HL-60 (cell line): ENCODE measurements at regions not wholly inside any gene's neighbourhood (a gene's known extent, or its start where the extent isn't known, plus 50 kb on each side); places are given as distances from the start of the nearest gene placed in this dataset.

Source experiments
- DNase-seq, 2 experiments: peaks; one replicate each; pipeline ENCODE4 v3.0.0-alpha.2; 2010 to 2020; ENCODE audit warnings: low read depth in 1 of 2, low spot score in 1 of 2
- H3K27ac ChIP-seq: fragments of 250-450 bp; sonication (Bioruptor Pico); replicated peaks from 2 replicates; pipeline ENCODE4 v1.5.1; 2020; ENCODE audit warnings: mild to moderate bottlenecking, moderate library complexity
- H3K27me3 ChIP-seq: fragments of 250-450 bp; sonication (Bioruptor Pico); 2 replicates; pipeline ENCODE4 v1.5.1; 2021; ENCODE audit warnings: mild to moderate bottlenecking, moderate library complexity; ENCODE audit not compliant: insufficient read depth, poor library complexity, severe bottlenecking
- H3K4me3 ChIP-seq: replicated peaks from 2 replicates; pipeline ENCODE4 v1.5.1; 2011; ENCODE audit warnings: mild to moderate bottlenecking, control low read depth, low read length; ENCODE audit not compliant: insufficient read depth
- GABPA ChIP-seq: IDR thresholded peaks from 2 replicates; pipeline ENCODE4 v1.6.1; 2012; ENCODE audit warnings: low read depth
- POLR2AphosphoS5 ChIP-seq: IDR thresholded peaks from 2 replicates; pipeline ENCODE4 v1.6.1; 2012; ENCODE audit warnings: low read depth
- SPI1 ChIP-seq: IDR thresholded peaks from 2 replicates; pipeline ENCODE4 v1.6.1; 2012; ENCODE audit warnings: low read depth, mild to moderate bottlenecking, borderline replicate concordance
- microRNA-seq: library from miRNA; unstranded; fragments of <30 nt; microRNA quantifications from one replicate; pipeline ENCODE4, GENCODE V29; 2018
- TF ChIP-seq, protein P1 (sequence below): IDR thresholded peaks from one replicate; pipeline ENCODE4 v1.5.1; 2011; ENCODE audit warnings: low read length, control low read depth, inconsistent platforms; ENCODE audit not compliant: insufficient read depth
- TF ChIP-seq, protein P2 (sequence below): IDR thresholded peaks from 2 replicates; pipeline ENCODE4 v1.6.1; 2012; ENCODE audit warnings: low read depth; ENCODE audit not compliant: insufficient replicate concordance

DNA sequence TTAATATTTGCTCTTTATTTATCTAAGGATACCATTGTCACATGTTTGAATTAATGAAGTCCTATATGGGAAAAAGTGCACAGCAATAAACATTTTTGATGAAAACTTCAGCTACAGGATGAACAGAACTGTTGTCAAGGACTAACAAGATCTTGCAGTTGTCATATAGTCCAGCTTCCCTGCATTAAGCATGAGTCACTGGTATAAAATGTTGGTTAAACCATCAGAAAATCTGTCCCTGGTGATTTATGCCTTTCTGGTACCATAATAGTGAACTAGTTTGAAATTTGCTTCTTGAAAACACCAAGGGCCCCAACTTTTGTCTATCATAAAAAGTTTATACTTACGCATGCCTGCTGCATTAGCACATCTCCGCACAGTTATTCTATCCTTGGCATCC is 60.4 kb upstream of the RSPO3 start:
- Histone ChIP-seq H3K27ac (no peak overlapping the region), H3K4me3 (no peak overlapping the region), H3K27me3 (no peaks in the 10 kb centered on the region)
- DNase-seq = no peak
- TF ChIP-seq SPI1 = no peak
- TF ChIP-seq, protein P1, sequence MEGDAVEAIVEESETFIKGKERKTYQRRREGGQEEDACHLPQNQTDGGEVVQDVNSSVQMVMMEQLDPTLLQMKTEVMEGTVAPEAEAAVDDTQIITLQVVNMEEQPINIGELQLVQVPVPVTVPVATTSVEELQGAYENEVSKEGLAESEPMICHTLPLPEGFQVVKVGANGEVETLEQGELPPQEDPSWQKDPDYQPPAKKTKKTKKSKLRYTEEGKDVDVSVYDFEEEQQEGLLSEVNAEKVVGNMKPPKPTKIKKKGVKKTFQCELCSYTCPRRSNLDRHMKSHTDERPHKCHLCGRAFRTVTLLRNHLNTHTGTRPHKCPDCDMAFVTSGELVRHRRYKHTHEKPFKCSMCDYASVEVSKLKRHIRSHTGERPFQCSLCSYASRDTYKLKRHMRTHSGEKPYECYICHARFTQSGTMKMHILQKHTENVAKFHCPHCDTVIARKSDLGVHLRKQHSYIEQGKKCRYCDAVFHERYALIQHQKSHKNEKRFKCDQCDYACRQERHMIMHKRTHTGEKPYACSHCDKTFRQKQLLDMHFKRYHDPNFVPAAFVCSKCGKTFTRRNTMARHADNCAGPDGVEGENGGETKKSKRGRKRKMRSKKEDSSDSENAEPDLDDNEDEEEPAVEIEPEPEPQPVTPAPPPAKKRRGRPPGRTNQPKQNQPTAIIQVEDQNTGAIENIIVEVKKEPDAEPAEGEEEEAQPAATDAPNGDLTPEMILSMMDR = no peak
- no peak for TF ChIP-seq GABPA

DNA sequence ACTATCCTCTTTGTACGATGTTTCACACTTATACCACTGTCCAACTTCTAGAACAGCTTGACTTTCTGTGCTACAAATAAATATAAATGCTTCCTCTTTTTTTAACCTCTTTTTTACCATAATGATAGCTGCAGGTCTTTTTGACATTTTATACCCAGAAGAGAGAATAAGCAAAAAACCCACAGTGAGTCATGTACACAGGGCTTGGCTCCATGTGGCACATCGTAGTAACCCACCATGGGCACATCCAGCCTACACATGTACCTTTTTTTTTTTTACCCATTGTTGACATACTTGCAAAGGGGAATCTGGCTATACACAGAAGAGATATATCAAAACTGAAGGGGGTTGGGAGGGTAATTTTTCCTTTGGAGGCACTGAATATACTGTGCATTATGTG is 59.5 kb upstream of the RSPO3 start:
- TF ChIP-seq SPI1 = no peak
- TF ChIP-seq, protein P2, sequence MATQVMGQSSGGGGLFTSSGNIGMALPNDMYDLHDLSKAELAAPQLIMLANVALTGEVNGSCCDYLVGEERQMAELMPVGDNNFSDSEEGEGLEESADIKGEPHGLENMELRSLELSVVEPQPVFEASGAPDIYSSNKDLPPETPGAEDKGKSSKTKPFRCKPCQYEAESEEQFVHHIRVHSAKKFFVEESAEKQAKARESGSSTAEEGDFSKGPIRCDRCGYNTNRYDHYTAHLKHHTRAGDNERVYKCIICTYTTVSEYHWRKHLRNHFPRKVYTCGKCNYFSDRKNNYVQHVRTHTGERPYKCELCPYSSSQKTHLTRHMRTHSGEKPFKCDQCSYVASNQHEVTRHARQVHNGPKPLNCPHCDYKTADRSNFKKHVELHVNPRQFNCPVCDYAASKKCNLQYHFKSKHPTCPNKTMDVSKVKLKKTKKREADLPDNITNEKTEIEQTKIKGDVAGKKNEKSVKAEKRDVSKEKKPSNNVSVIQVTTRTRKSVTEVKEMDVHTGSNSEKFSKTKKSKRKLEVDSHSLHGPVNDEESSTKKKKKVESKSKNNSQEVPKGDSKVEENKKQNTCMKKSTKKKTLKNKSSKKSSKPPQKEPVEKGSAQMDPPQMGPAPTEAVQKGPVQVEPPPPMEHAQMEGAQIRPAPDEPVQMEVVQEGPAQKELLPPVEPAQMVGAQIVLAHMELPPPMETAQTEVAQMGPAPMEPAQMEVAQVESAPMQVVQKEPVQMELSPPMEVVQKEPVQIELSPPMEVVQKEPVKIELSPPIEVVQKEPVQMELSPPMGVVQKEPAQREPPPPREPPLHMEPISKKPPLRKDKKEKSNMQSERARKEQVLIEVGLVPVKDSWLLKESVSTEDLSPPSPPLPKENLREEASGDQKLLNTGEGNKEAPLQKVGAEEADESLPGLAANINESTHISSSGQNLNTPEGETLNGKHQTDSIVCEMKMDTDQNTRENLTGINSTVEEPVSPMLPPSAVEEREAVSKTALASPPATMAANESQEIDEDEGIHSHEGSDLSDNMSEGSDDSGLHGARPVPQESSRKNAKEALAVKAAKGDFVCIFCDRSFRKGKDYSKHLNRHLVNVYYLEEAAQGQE = no peak
- no peak for TF ChIP-seq GABPA
- TF ChIP-seq POLR2AphosphoS5 = no peak
- TF ChIP-seq, protein P1 = no peak
- DNase-seq = no peak
- H3K27ac ChIP-seq = no peak overlapping the region
- no peak overlapping the region for H3K4me3 ChIP-seq
- H3K27me3 ChIP-seq = no peaks in the 10 kb centered on the region

Small RNAs in the stretch of these regions (microRNA-seq; reads per million reads assigned to microRNA genes)
- 0.90 reads per million for gene MIR588
